ENCODE measurements at regions not wholly inside any gene's neighbourhood (a gene's known extent, or its start where the extent isn't known, plus 50 kb on each side); places are given as distances from the start of the nearest gene placed in this dataset.

DNA sequence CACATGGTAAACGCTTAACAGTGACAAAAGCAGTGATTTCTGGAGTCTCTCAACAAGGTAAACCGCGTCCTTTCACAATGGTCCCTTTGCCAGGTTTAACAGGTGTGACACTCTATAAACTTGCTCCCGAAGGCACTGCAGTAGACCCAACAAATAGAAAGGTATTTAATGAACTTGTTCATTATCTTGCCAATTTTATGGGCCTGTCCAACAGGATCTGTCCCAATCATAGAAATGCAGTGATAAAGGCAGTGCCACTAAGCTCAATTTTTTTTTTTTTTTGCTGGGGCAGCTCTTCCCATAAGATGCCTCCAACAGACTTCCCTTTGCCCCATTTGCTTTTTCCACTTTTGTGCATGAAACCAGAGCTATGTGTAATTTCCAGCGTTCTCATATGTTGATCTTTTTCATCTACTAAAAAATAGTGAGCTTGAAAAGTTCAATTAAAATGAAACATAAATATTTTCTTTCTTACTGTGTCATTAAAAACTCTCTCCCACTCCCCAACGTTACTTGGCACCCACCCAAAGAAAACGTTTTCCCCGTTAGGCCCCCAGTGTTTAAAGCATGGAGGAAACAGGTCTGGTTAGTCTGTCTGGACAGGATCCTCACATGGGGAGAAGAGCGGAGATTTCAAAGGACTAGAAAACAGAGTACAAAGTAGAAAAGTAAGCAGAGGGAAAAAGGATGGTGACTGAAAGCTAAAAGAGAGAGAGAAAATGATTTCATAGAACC lies 80.9 kb upstream of the SPATA31D4 start:
- TF ChIP-seq CTCF (conservative IDR thresholded peaks at IDR 0.05) (no peak), ZFX (IDR thresholded peaks at IDR 0.05) (no peak)
